Suprapubic skin (tissue), 4 donors: ENCODE measurements at regions not wholly inside any gene's neighbourhood (a gene's known extent, or its start where the extent isn't known, plus 50 kb on each side); places are given as distances from the start of the nearest gene placed in this dataset.

Source experiments
- DNase-seq, 2 donors: peaks; one replicate each; pipeline ENCODE4 v3.0.0-alpha.2; 2019; ENCODE audit warnings: low spot score in 2 of 2
- H3K27ac ChIP-seq: fragments of 200-600 bp; sonication (generic); one replicate; pipeline ENCODE4 v1.5.1; 2019
- H3K27me3 ChIP-seq: fragments of 200-600 bp; sonication (generic); one replicate; pipeline ENCODE4 v1.5.1; 2019
- H3K36me3 ChIP-seq: fragments of 200-600 bp; sonication (generic); one replicate; pipeline ENCODE4 v1.5.1; 2019
- H3K4me1 ChIP-seq: fragments of 200-600 bp; sonication (generic); one replicate; pipeline ENCODE4 v1.5.1; 2019
- H3K4me3 ChIP-seq: fragments of 200-600 bp; sonication (generic); one replicate; pipeline ENCODE4 v1.5.1; 2019; ENCODE audit warnings: mild to moderate bottlenecking
- H3K9me3 ChIP-seq: fragments of 200-600 bp; sonication (generic); one replicate; pipeline ENCODE4 v1.5.1; 2019
- CTCF ChIP-seq, 2 donors: fragments of 200-600 bp in 1 of 2; fragments of 450-650 bp in 1 of 2; sonication (generic) in 1 of 2; IDR thresholded peaks; one replicate each; pipeline ENCODE4 v1.5.1; 2016 to 2019; ENCODE audit warnings: antibody characterized with exemption in 2 of 2, mild to moderate bottlenecking in 1 of 2, moderate library complexity in 1 of 2
- EP300 ChIP-seq: sonication (generic); formaldehyde crosslinking; IDR thresholded peaks from one replicate; pipeline ENCODE4 v1.6.1; 2017; ENCODE audit warnings: antibody characterized with exemption
- POLR2A ChIP-seq, 2 donors: fragments of 450-650 bp; IDR thresholded peaks; one replicate each; pipeline ENCODE4 v1.6.1; 2017; ENCODE audit warnings: antibody characterized with exemption in 2 of 2, mild to moderate bottlenecking in 2 of 2, moderate library complexity in 2 of 2
- POLR2AphosphoS5 ChIP-seq, 3 donors: sonication (generic); formaldehyde crosslinking; IDR thresholded peaks; one replicate each; pipeline ENCODE4 v1.6.1; 2017; ENCODE audit warnings: antibody characterized with exemption in 3 of 3
- WGBS: methylation state at CpG from one replicate; pipeline ENCODE4 v1.1.5; 2018; 5-methylcytosine and 5-hydroxymethylcytosine counted together

GRCh38 chr1:64358692-64359091, 111.2 kb upstream of the CACHD1 start:
- Histone ChIP-seq H3K9me3 (no peaks in the 10 kb centered on the region), H3K4me3 (no peak overlapping the region), H3K4me1 (no peaks in the 10 kb centered on the region), H3K27ac (no peak overlapping the region), H3K36me3 (no peaks in the 10 kb centered on the region), H3K27me3 (no peaks in the 10 kb centered on the region)
- 83% methylated on average over 5 of the region's 5 CpGs for WGBS
- no peak for DNase-seq
- TF ChIP-seq CTCF (IDR thresholded peaks at IDR 0.05): no peak

- Histone ChIP-seq H3K9me3 (no peaks in the 10 kb centered on the region), H3K27ac (no peak overlapping the region), H3K27me3 (no peaks in the 10 kb centered on the region), H3K36me3 (no peaks in the 10 kb centered on the region), H3K4me1 (peaks cover 5% of the 10 kb centered on the region), H3K4me3 (no peak overlapping the region)
- 73% methylated on average over 3 of the region's 3 CpGs for WGBS
- TF ChIP-seq EP300 (no peak), POLR2A (IDR thresholded peaks at IDR 0.05) (no peak), POLR2AphosphoS5 (IDR thresholded peaks at IDR 0.05) (no peak), CTCF (IDR thresholded peaks at IDR 0.05) (no peak)
- DNase-seq: no peak
These were observed 108.0 kb upstream of the CACHD1 start for GRCh38 chr1:64361974-64362373.

GRCh38 chr1:64363111-64363510, 106.8 kb upstream of the CACHD1 start:
- 68% methylated on average over 4 of the region's 4 CpGs for WGBS
- Histone ChIP-seq H3K36me3 (no peaks in the 10 kb centered on the region), H3K4me3 (no peak overlapping the region), H3K27ac (no peak overlapping the region), H3K9me3 (no peaks in the 10 kb centered on the region), H3K4me1 (peaks cover 13% of the 10 kb centered on the region), H3K27me3 (no peaks in the 10 kb centered on the region)
- TF ChIP-seq EP300 (no peak), CTCF (IDR thresholded peaks at IDR 0.05) (no peak)
- no peak for DNase-seq

- no peaks in the 10 kb centered on the region for H3K27me3 ChIP-seq
- H3K4me1 ChIP-seq: peaks cover 13% of the 10 kb centered on the region
- no peak for TF ChIP-seq EP300
- TF ChIP-seq CTCF (IDR thresholded peaks at IDR 0.05): no peak
- no peak for TF ChIP-seq POLR2AphosphoS5 (IDR thresholded peaks at IDR 0.05)
- TF ChIP-seq POLR2A (IDR thresholded peaks at IDR 0.05): no peak
- H3K9me3 ChIP-seq: no peaks in the 10 kb centered on the region
- DNase-seq: no peak
- H3K4me3 ChIP-seq: no peak overlapping the region
- H3K36me3 ChIP-seq: no peaks in the 10 kb centered on the region
- no peak overlapping the region for H3K27ac ChIP-seq
These were observed 106.3 kb upstream of the CACHD1 start for GRCh38 chr1:64363616-64364015.

GRCh38 chr1:64366821-64367220, 103.1 kb upstream of the CACHD1 start:
- TF ChIP-seq EP300 (no peak), POLR2A (IDR thresholded peaks at IDR 0.05) (no peak), CTCF (IDR thresholded peaks at IDR 0.05) (no peak), POLR2AphosphoS5 (IDR thresholded peaks at IDR 0.05) (no peak)
- no peak overlapping the region for H3K4me3 ChIP-seq
- H3K27me3 ChIP-seq: no peaks in the 10 kb centered on the region
- WGBS: 60% methylated on average over 2 of the region's 2 CpGs
- H3K9me3 ChIP-seq: no peaks in the 10 kb centered on the region
- no peaks in the 10 kb centered on the region for H3K36me3 ChIP-seq
- no peak overlapping the region for H3K27ac ChIP-seq
- DNase-seq: no peak
- H3K4me1 ChIP-seq: peaks cover 13% of the 10 kb centered on the region
